Motor neuron (in vitro differentiated cells): ENCODE measurements at regions not wholly inside any gene's neighbourhood (a gene's known extent, or its start where the extent isn't known, plus 50 kb on each side); places are given as distances from the start of the nearest gene placed in this dataset.

Experiments
- ATAC-seq, 8 experiments: fragments of 200-7000 bp; cut with Tn5 transposase; replicated peaks in 6 of 8; 2 replicates each; pipeline ENCODE4 v1.8.0; 2021; ENCODE audit warnings: mild to moderate bottlenecking in 8 of 8, moderate library complexity in 8 of 8
- H3K27ac ChIP-seq, 2 donors: fragments of 250-450 bp; sonication (Bioruptor Pico); 2 replicates each; pipeline ENCODE4 v1.9.0; 2021; ENCODE audit warnings: antibody characterized with exemption in 2 of 2, mild to moderate bottlenecking in 2 of 2, moderate library complexity in 1 of 2
- H3K4me1 ChIP-seq, 2 donors: fragments of 250-450 bp; sonication (Bioruptor Pico); replicated peaks in 1 of 2; 2 replicates each; pipeline ENCODE4 v1.6.1; 2021; ENCODE audit warnings: antibody characterized with exemption in 2 of 2, mild to moderate bottlenecking in 2 of 2, moderate library complexity in 1 of 2
- H3K4me3 ChIP-seq, 5 donors: fragments of 250-450 bp; sonication (Bioruptor Pico); 2 replicates each; pipeline ENCODE4 v1.9.0; 2021; ENCODE audit warnings: antibody characterized with exemption in 5 of 5, mild to moderate bottlenecking in 5 of 5, moderate library complexity in 4 of 5
- WGBS, 10 experiments: fragments of 450-650 bp; shearing (Covaris generic); methylation state at CpG; one replicate each; pipeline ENCODE4 v1.0.0; 2022; 5-methylcytosine and 5-hydroxymethylcytosine counted together
- in situ Hi-C, 9 experiments: fragments of 400-800 bp; cut with MboI; loops; one replicate each; pipeline ENCODE4 v1.15.0; 2021; ENCODE audit warnings: low sequenced_read_pairs in 9 of 9, low pct_unique_long_range_greater_than_20kb in 2 of 9; ENCODE audit not compliant: unreplicated experiment in 9 of 9

GRCh38 chr1:228868731-228869024 lies 133.4 kb downstream of the RHOU start:
- in situ Hi-C loops, result no loop called here
- peaks cover 52 to 56% of the 10 kb centered on the region in 2 donors for H3K4me1 ChIP-seq
- ATAC-seq, result no peak
- 52 to 100% (median 78%) methylated on average over 1 to 3 of the region's 3 CpGs; no CpG with 5 or more reads in 4 of the 10 experiments for WGBS, 10 experiments
- H3K4me3 ChIP-seq, result no peak overlapping the region
- H3K27ac ChIP-seq, result no peak overlapping the region

DNA sequence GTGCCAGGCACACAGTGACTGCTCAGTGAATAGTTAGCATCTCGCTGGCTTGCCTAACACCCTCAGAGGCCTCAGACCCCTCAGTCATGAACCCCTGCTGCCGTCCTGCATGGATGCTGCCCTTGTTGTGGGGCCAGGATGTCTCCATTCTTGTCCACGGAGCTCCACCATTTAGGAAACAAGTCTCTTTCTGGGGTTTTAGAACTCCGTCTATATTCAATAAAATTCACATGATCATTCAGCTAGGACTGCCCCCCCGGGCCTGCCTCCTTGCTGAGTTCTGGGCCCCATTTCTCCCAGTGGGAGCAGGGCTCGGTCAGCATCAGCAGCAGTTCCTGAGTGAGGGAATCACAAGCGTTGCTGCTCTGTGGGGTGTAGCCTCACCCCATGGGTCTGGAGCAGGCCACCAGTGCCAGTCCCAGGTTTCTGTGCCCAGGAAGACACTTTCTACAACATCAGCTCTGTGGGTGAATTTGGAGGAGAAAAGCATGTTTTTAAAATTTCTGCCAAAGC lies 134.1 kb downstream of the RHOU start:
- H3K4me3 ChIP-seq, result no peak overlapping the region
- no peak overlapping the region for H3K27ac ChIP-seq
- H3K4me1 ChIP-seq, result peaks cover 50 to 53% of the 10 kb centered on the region in 2 donors
- in situ Hi-C loops, result no loop called here
- ATAC-seq, result no peak
- WGBS, 10 experiments, result 65 to 94% (median 84%) methylated on average over 2 to 7 of the region's 7 CpGs; no CpG with 5 or more reads in 3 of the 10 experiments

DNA sequence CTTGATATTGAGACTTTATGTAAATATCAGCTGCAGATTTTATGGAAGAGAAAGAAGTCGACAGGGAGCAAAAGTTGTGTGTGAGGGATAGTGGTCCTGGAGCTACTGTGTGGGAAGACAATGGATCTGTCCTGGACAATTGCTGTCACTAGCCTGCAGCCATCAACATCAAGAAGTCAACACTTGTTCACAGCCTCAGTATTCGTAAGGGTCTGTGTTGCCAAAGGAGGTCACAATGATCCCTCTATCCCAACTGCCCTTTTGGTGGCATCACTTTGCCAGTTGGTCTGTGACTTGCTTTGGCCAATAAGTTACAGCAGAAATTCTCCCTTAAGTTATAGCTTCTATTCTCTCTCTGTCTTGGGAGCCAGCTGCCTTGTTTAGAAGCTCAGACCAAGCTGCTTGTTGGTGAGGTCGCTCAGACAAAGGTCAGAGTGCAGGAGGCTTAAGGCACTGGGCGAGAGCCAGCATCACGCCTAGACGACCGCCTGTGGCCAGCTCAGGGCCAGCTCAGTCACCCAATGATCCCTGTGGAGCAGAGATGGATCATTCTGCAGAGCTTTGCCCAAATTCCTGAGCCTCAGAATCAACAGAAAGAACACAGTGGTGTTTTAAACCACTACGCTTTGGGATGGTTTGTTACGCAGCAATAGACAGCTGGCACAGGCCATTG lies 134.9 kb downstream of the RHOU start:
- WGBS, 10 experiments, result 40 to 100% (median 84%) methylated on average over 1 to 9 of the region's 9 CpGs; no CpG with 5 or more reads in 3 of the 10 experiments
- Histone ChIP-seq H3K4me1 (peaks cover 50% of the 10 kb centered on the region in 2 donors), H3K27ac (no peak overlapping the region), H3K4me3 (no peak overlapping the region)
- no peak for ATAC-seq
- in situ Hi-C loops, result no loop called here

DNA sequence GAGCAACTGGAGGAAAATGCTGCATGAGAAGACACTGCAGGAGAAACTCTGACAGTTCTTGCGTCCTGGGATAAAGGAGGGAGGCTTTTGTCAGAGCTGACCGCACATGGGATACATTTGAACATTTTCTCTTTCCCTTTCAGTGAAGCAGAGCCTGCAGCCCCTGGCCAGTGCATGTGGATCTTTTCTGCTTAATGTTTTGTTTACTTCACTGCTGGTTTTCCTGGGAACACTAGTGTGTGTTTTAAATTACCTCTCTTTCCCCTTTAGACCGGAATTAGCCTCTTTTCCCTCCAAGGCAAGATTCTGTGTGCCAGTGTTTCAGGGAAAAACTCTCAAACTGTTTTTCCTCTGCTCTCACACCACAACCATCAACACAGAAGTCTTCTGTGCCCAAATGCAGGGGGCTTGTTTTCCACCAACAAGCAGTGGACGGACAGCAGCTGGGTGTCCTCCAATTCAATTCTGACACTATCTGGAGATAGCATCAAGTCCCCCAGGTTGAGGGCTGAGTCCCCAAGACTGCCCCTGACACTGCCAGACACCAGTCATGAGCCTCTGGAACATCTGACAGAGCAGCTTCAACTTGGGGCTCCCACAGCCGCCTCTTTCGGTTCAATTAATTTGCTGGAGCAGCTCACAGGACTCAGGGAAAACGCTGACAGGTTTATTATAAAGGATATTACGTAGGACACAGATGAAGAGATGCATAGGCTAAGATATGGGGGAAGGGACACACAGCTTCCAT lies 136.2 kb downstream of the RHOU start:
- Histone ChIP-seq H3K27ac (no peak overlapping the region), H3K4me3 (no peak overlapping the region), H3K4me1 (peaks cover 42 to 48% of the 10 kb centered on the region in 2 donors)
- 0 to 94% (median 77%) methylated on average over 1 to 8 of the region's 8 CpGs for WGBS, 10 experiments
- in situ Hi-C loops, result no loop called here
- no peak for ATAC-seq

DNA sequence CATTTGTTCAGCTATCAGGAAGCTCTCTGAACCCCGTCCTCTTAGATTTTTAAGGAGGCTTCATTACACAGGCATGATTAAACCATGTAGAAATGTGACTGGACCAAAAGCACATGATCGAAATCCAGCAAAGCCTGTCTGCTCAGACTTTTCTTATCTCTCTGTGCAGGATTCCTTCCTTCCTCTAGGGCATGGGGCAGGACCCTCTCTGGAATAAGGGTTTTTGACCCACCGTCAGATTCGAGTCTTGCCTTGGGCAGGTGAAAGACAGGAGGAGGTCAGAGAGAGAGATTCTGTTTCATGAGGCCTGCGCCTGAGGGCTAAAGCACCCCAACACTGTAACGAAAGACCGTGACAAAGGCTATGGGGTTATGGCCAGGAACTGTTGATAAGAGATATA lies 136.8 kb downstream of the RHOU start:
- in situ Hi-C loops, result no loop called here
- ATAC-seq, result no peak
- H3K4me1 ChIP-seq, result peaks cover 36 to 42% of the 10 kb centered on the region in 2 donors
- H3K27ac ChIP-seq, result no peak overlapping the region
- H3K4me3 ChIP-seq, result no peak overlapping the region
- 56 to 100% (median 84%) methylated on average over 2 to 7 of the region's 7 CpGs for WGBS, 10 experiments

GRCh38 chr1:228873709-228874108 lies 138.4 kb downstream of the RHOU start:
- WGBS, 10 experiments, result 0 to 82% (median 59%) methylated on average over 2 to 3 of the region's 3 CpGs; no CpG with 5 or more reads in 3 of the 10 experiments
- Histone ChIP-seq H3K4me1 (peaks cover 20 to 26% of the 10 kb centered on the region in 2 donors), H3K27ac (no peak overlapping the region), H3K4me3 (no peak overlapping the region)
- ATAC-seq, result peak in 3 of 8 experiments; percentile 41 to 62 (median 56)
- in situ Hi-C loops, result no loop called here

DNA sequence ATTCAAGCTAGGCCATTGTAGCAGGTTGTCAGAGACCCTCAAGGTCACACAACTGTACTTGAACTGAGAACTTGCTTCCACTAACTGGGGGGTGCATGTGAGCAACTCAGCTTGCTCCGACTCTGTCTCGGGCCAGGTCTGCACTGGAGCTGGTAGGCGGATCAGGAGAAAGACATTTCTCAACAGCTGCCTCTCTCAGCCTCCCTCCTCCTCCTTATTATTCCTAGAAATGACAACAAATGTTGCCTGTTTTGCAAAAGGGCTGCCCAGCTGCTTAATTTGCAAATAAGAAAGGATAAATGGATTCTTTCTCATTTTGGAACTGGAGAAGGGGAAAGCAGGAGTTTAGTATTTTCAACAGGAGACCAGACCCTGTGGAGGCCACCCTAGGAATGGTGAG lies 140.5 kb downstream of the RHOU start:
- in situ Hi-C loops, result no loop called here
- H3K4me1 ChIP-seq, result peaks cover 16 to 19% of the 10 kb centered on the region in 2 donors
- H3K27ac ChIP-seq, result no peak overlapping the region
- WGBS, 10 experiments, result 39 to 100% (median 81%) methylated on average over 2 to 3 of the region's 3 CpGs; no CpG with 5 or more reads in 4 of the 10 experiments
- peak in 4 of 8 experiments; percentile 24 to 96 (median 60) for ATAC-seq
- no peak overlapping the region for H3K4me3 ChIP-seq

GRCh38 chr1:228876187-228876586 lies 140.9 kb downstream of the RHOU start:
- H3K4me3 ChIP-seq, result no peak overlapping the region
- peaks cover 16 to 19% of the 10 kb centered on the region in 2 donors for H3K4me1 ChIP-seq
- peak in 2 of 8 experiments; percentile 52 to 74 for ATAC-seq
- in situ Hi-C loops, result no loop called here
- WGBS, 10 experiments, result 0 to 100% (median 86%) methylated on average over 1 to 3 of the region's 4 CpGs; no CpG with 5 or more reads in 3 of the 10 experiments
- no peak overlapping the region for H3K27ac ChIP-seq

GRCh38 chr1:228879164-228879563 lies 143.9 kb downstream of the RHOU start:
- in situ Hi-C loops, result no loop called here
- H3K4me3 ChIP-seq, result no peak overlapping the region
- ATAC-seq, result no peak
- peaks cover 12 to 23% of the 10 kb centered on the region in 2 donors for H3K4me1 ChIP-seq
- 29 to 100% (median 84%) methylated on average over 1 to 2 of the region's 2 CpGs for WGBS, 10 experiments
- H3K27ac ChIP-seq, result no peak overlapping the region

- peaks cover 12 to 22% of the 10 kb centered on the region in 2 donors for H3K4me1 ChIP-seq
- 11 to 70% (median 44%) methylated on average over 1 to 4 of the region's 4 CpGs; no CpG with 5 or more reads in 1 of the 10 experiments for WGBS, 10 experiments
- H3K27ac ChIP-seq, result peak overlapping the region; percentile 29 to 41
- peak in 5 of 8 experiments; percentile 43 to 88 (median 75) for ATAC-seq
- in situ Hi-C loops, result no loop called here
- H3K4me3 ChIP-seq, result no peak overlapping the region
Observed at GRCh38 chr1:228882041-228882770, 146.9 kb downstream of the RHOU start.

GRCh38 chr1:228882771-228883450 lies 147.6 kb downstream of the RHOU start:
- WGBS, 10 experiments, result 0 to 100% (median 85%) methylated on average over 1 to 4 of the region's 4 CpGs; no CpG with 5 or more reads in 2 of the 10 experiments
- peak overlapping the region; percentile 13 to 29 for H3K27ac ChIP-seq
- ATAC-seq, result peak in 5 of 8 experiments; percentile 14 to 76 (median 49)
- in situ Hi-C loops, result no loop called here
- peaks cover 15 to 22% of the 10 kb centered on the region in 2 donors for H3K4me1 ChIP-seq
- no peak overlapping the region for H3K4me3 ChIP-seq

- ATAC-seq, result no peak
- 100% methylated on average over 2 of the region's 2 CpGs; no CpG with 5 or more reads in 7 of the 10 experiments for WGBS, 10 experiments
Observed at GRCh38 chr1:228883535-228883934, 148.3 kb downstream of the RHOU start.

More at GRCh38 chr1:228883535-228883934, 148.3 kb downstream of the RHOU start:
- Histone ChIP-seq H3K4me1 (peaks cover 15 to 22% of the 10 kb centered on the region in 2 donors), H3K27ac (no peak overlapping the region), H3K4me3 (no peak overlapping the region)
- in situ Hi-C loops, result no loop called here
